Mucosa of descending colon (tissue), 3 donors: ENCODE measurements at regions not wholly inside any gene's neighbourhood (a gene's known extent, or its start where the extent isn't known, plus 50 kb on each side); places are given as distances from the start of the nearest gene placed in this dataset.

Experiments used
- ATAC-seq: fragments of 200-7000 bp; cut with Tn5 transposase; one replicate; pipeline ENCODE4 v1.9.1; 2020; ENCODE audit warnings: mild to moderate bottlenecking, moderate library complexity
- DNase-seq, 3 donors: peaks; one replicate each; pipeline ENCODE4 v3.0.0-alpha.2; 2020
- H3K36me3 ChIP-seq: fragments of 200-600 bp; one replicate; pipeline ENCODE4 v1.8.0; 2021; ENCODE audit warnings: low read depth, mild to moderate bottlenecking
- H3K4me1 ChIP-seq: fragments of 200-600 bp; one replicate; pipeline ENCODE4 v1.8.0; 2021; ENCODE audit warnings: low read depth, mild to moderate bottlenecking
- H3K4me3 ChIP-seq: fragments of 200-600 bp; one replicate; pipeline ENCODE4 v1.8.0; 2021; ENCODE audit warnings: mild to moderate bottlenecking
- H3K9me3 ChIP-seq: fragments of 200-600 bp; one replicate; pipeline ENCODE4 v1.8.0; 2021; ENCODE audit warnings: mild to moderate bottlenecking
- CTCF ChIP-seq: fragments of 200-600 bp; IDR thresholded peaks from one replicate; pipeline ENCODE4 v1.8.0; 2022; ENCODE audit warnings: antibody characterized with exemption, mild to moderate bottlenecking
- intact Hi-C, 2 donors: fragments of 100-400 bp; cut with DNase I in 1 of 2; cut with micrococcal nuclease in 1 of 2; formaldehyde crosslinking; loops; one replicate each; pipeline versions ENCODE4 v1.11.0 to v1.11.1; 2022; cut with DNase I, micrococcal nuclease
- donor health status: DM: no; HTN: no; CAD: no; lungs with moderate emphysema.
- donor health status: DM: no; HTN: no; CAD: no.
- donor health status: DM: no; HTN: yes; CAD: no.

GRCh38 chr14:61132894-61133293 is 148.2 kb downstream of the TMEM30B start:
- DNase-seq: no peak
- intact Hi-C loops: no loop called here
- Histone ChIP-seq H3K36me3 (no peaks in the 10 kb centered on the region), H3K4me3 (no peak overlapping the region), H3K4me1 (no peaks in the 10 kb centered on the region), H3K9me3 (no peaks in the 10 kb centered on the region)
- ATAC-seq: no peak
- no peak for TF ChIP-seq CTCF

- no peak for TF ChIP-seq CTCF
- ATAC-seq (no peak), DNase-seq (no peak)
- H3K4me3 ChIP-seq: no peak overlapping the region
- no peaks in the 10 kb centered on the region for H3K36me3 ChIP-seq
- intact Hi-C loops: no loop called here
- H3K9me3 ChIP-seq: no peaks in the 10 kb centered on the region
- no peaks in the 10 kb centered on the region for H3K4me1 ChIP-seq
These were observed 148.8 kb downstream of the TMEM30B start for GRCh38 chr14:61132336-61132735.

- H3K4me3 ChIP-seq: no peak overlapping the region
- DNase-seq: no peak
- no peaks in the 10 kb centered on the region for H3K9me3 ChIP-seq
- no peaks in the 10 kb centered on the region for H3K4me1 ChIP-seq
- no peaks in the 10 kb centered on the region for H3K36me3 ChIP-seq
- intact Hi-C loops: no loop called here
- no peak for ATAC-seq
- no peak for TF ChIP-seq CTCF
These were observed 149.6 kb downstream of the SLC38A6 start for GRCh38 chr14:61130512-61131260.

GRCh38 chr14:61129168-61129745 is 148.2 kb downstream of the SLC38A6 start:
- ATAC-seq: no peak
- Histone ChIP-seq H3K9me3 (no peaks in the 10 kb centered on the region), H3K36me3 (no peaks in the 10 kb centered on the region), H3K4me3 (no peak overlapping the region), H3K4me1 (no peaks in the 10 kb centered on the region)
- intact Hi-C loops: no loop called here
- DNase-seq: no peak
- TF ChIP-seq CTCF: no peak

GRCh38 chr14:61128382-61129167 is 147.5 kb downstream of the SLC38A6 start:
- DNase-seq (no peak), ATAC-seq (no peak)
- intact Hi-C loops: no loop called here
- H3K9me3 ChIP-seq: no peaks in the 10 kb centered on the region
- H3K4me3 ChIP-seq: no peak overlapping the region
- H3K4me1 ChIP-seq: no peaks in the 10 kb centered on the region
- no peaks in the 10 kb centered on the region for H3K36me3 ChIP-seq
- no peak for TF ChIP-seq CTCF
